OCI-LY7 (cell line): ENCODE measurements at regions not wholly inside any gene's neighbourhood (a gene's known extent, or its start where the extent isn't known, plus 50 kb on each side); places are given as distances from the start of the nearest gene placed in this dataset.

Source experiments
- BruUV-seq: library from RNA; stranded (reverse); fragments of 400-500 nt; replicated peaks from 2 replicates; lab custom pipeline; 2021; lab: Mats Ljungman, UMichigan
- CTCF ChIA-PET: fragments of 300-600 bp; sonication (Branson Sonifier 250); formaldehyde crosslinking; loops from one replicate; lab custom pipeline; 2022; ENCODE audit warnings: antibody characterized with exemption; ENCODE audit not compliant: unreplicated experiment; lab: Charles Lee
- POLR2A ChIA-PET: fragments of 300-600 bp; sonication (Branson Sonifier 250); formaldehyde crosslinking; loops from one replicate; lab custom pipeline; 2022; ENCODE audit warnings: antibody characterized with exemption; lab: Charles Lee
- DNase-seq: peaks from one replicate; pipeline ENCODE4 v3.0.0-alpha.2; 2015; ENCODE audit warnings: low spot score
- H2AFZ ChIP-seq: fragments of 200-600 bp; sonication (generic), shearing (Covaris generic); 2 replicates; pipeline ENCODE4 v1.6.1; 2014; ENCODE audit warnings: mild to moderate bottlenecking, antibody characterized with exemption, low read length, moderate library complexity
- H3K27ac ChIP-seq: fragments of 200-600 bp; sonication (generic); 2 replicates; pipeline ENCODE4 v1.5.1; 2014; ENCODE audit warnings: mixed run types, low read depth, mild to moderate bottlenecking, moderate library complexity, low read length, inconsistent platforms; ENCODE audit not compliant: poor library complexity, severe bottlenecking
- H3K36me3 ChIP-seq: fragments of 200-600 bp; sonication (generic); 2 replicates; pipeline ENCODE4 v1.6.1; 2014; ENCODE audit warnings: mild to moderate bottlenecking, antibody characterized with exemption, low read length, moderate library complexity, mixed read lengths; ENCODE audit not compliant: insufficient read depth
- H3K4me1 ChIP-seq: fragments of 200-600 bp; sonication (generic); 2 replicates; pipeline ENCODE4 v1.5.1; 2014; ENCODE audit warnings: mild to moderate bottlenecking, low read length; ENCODE audit not compliant: insufficient read depth, poor library complexity, severe bottlenecking
- H3K4me2 ChIP-seq: fragments of 200-600 bp; sonication (generic); 2 replicates; pipeline ENCODE4 v1.6.1; 2014; ENCODE audit warnings: mild to moderate bottlenecking, low read length
- H3K4me3 ChIP-seq: fragments of 200-600 bp; sonication (generic); 2 replicates; pipeline ENCODE4 v1.5.1; 2014; ENCODE audit warnings: mild to moderate bottlenecking, low read depth, low read length; ENCODE audit not compliant: poor library complexity, severe bottlenecking
- H3K79me2 ChIP-seq: fragments of 200-600 bp; sonication (generic); 2 replicates; pipeline ENCODE4 v1.6.1; 2016; ENCODE audit warnings: low read depth, mild to moderate bottlenecking, low read length, moderate library complexity, mixed read lengths; ENCODE audit not compliant: insufficient read depth
- H3K9me2 ChIP-seq: fragments of 200-600 bp; sonication (generic); 2 replicates; pipeline ENCODE4 v1.6.1; 2016; ENCODE audit warnings: mild to moderate bottlenecking, low read length, mixed read lengths; ENCODE audit not compliant: insufficient read depth
- H3K9me3 ChIP-seq: fragments of 200-600 bp; sonication (generic); 2 replicates; pipeline ENCODE4 v1.6.1; 2014; ENCODE audit warnings: mild to moderate bottlenecking, mixed run types, low read length, mixed read lengths
- H4K20me1 ChIP-seq: fragments of 200-600 bp; sonication (generic); 2 replicates; pipeline ENCODE4 v1.6.1; 2014; ENCODE audit warnings: mild to moderate bottlenecking, antibody characterized with exemption, low read length, moderate library complexity, mixed read lengths; ENCODE audit not compliant: insufficient read depth
- CTCF ChIP-seq: fragments of 200-600 bp; sonication (generic); conservative IDR thresholded peaks from 2 replicates; pipeline ENCODE4 v1.5.1; 2014; ENCODE audit warnings: mild to moderate bottlenecking, antibody characterized with exemption, low read length, moderate library complexity, mixed read lengths
- EZH2phosphoT487 ChIP-seq: fragments of 200-600 bp; sonication (generic); IDR thresholded peaks from 2 replicates; pipeline ENCODE4 v1.6.1; 2018; ENCODE audit warnings: low read depth, borderline replicate concordance, mild to moderate bottlenecking, mixed run types, antibody characterized with exemption, low read length, moderate library complexity, mixed read lengths
- intact Hi-C: fragments of 100-400 bp; cut with micrococcal nuclease; formaldehyde crosslinking; loops from one replicate; pipeline ENCODE4 v1.10.0; 2022; ENCODE audit not compliant: unreplicated experiment

DNA sequence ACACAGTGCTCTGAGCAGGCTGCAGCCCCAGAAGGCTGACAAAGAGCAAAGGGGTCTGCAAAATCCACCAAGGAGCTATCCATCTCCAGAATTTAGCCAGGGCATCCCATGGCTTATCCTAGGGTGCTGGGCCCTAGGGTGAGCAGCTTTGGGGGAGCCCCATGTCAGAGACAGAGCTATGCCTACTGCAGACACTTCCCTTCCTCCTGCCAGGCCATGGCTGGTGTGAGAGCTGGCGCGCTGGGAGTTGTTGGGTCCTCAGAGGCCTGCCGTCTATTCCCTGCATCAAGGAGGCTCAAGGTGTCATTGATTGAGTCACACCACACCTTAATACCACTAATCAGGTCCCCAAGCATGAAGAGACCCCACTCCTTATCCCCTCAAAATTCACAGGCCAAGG, 85.3 kb upstream of the TP53I11 start:
- CTCF ChIA-PET = no interaction called here
- peaks cover 29% of the 10 kb centered on the region for H3K4me1 ChIP-seq
- no peak for TF ChIP-seq EZH2phosphoT487
- TF ChIP-seq CTCF = no peak
- no peak for DNase-seq
- intact Hi-C loops = no loop called here
- H3K4me2 ChIP-seq = no peak overlapping the region
- no TSS peak for BruUV-seq
- no peaks in the 10 kb centered on the region for H3K9me2 ChIP-seq
- H3K27ac ChIP-seq = no peak overlapping the region
- peaks cover 32% of the 10 kb centered on the region; the same call in 1 of the 2 replicates for H3K9me3 ChIP-seq
- no peaks in the 10 kb centered on the region for H4K20me1 ChIP-seq
- H2AFZ ChIP-seq = no peak overlapping the region
- POLR2A ChIA-PET = no interaction called here
- H3K36me3 ChIP-seq = no peaks in the 10 kb centered on the region; the same call in 1 of the 2 replicates
- no peaks in the 10 kb centered on the region for H3K79me2 ChIP-seq
- no peak overlapping the region for H3K4me3 ChIP-seq

DNA sequence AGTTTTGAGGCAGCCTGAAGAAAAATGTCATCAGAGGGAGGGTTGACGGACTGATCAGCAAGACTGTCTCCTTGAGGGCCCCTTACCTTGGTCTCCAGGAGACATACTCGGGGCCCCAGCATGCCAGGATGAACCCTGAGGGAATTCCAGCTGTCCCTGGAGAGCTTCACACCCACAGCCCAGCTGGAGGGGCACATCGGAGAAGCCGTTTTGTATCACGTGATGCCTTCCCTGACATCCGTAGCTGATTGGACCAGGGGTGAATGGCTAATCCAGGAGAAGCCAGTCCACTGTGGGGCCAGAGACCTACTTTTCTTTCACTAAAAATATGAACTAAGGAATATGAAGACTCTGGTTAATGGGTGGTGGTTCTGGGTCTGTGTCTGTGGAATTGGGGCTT, 86.0 kb upstream of the TP53I11 start:
- no peaks in the 10 kb centered on the region for H4K20me1 ChIP-seq
- intact Hi-C loops = no loop called here
- H3K4me3 ChIP-seq = no peak overlapping the region
- H3K4me1 ChIP-seq = peaks cover 25% of the 10 kb centered on the region
- TF ChIP-seq CTCF (no peak), EZH2phosphoT487 (no peak)
- no peak overlapping the region for H3K4me2 ChIP-seq
- H3K79me2 ChIP-seq = no peaks in the 10 kb centered on the region
- DNase-seq = no peak
- no peaks in the 10 kb centered on the region; the same call in 1 of the 2 replicates for H3K36me3 ChIP-seq
- ChIA-PET POLR2A (no interaction called here), CTCF (no interaction called here)
- BruUV-seq = no TSS peak
- H3K9me2 ChIP-seq = no peaks in the 10 kb centered on the region
- peaks cover 25% of the 10 kb centered on the region; the same call in 1 of the 2 replicates for H3K9me3 ChIP-seq
- no peak overlapping the region for H2AFZ ChIP-seq
- no peak overlapping the region for H3K27ac ChIP-seq

GRCh38 chr11:45037434-45038005, 86.8 kb upstream of the TP53I11 start:
- H3K4me2 ChIP-seq = no peak overlapping the region
- intact Hi-C loops = no loop called here

More at GRCh38 chr11:45037434-45038005, 86.8 kb upstream of the TP53I11 start:
- H2AFZ ChIP-seq = no peak overlapping the region
- POLR2A ChIA-PET = interaction anchor here (0.5 kb wide), 1 partner anchor 9 kb away, joined by 3 read pairs; no protein-coding TSS in a partner anchor
- H3K9me2 ChIP-seq = no peaks in the 10 kb centered on the region
- no peak overlapping the region for H3K4me3 ChIP-seq
- CTCF ChIA-PET = interaction anchor here (0.5 kb wide), 1 partner anchor 106 kb away, joined by 3 read pairs; no protein-coding TSS in a partner anchor
- peaks cover 17% of the 10 kb centered on the region for H3K4me1 ChIP-seq
- no peaks in the 10 kb centered on the region for H3K79me2 ChIP-seq
- TF ChIP-seq CTCF (no peak), EZH2phosphoT487 (no peak)
- no peak for DNase-seq
- H3K9me3 ChIP-seq = peaks cover 22% of the 10 kb centered on the region; the same call in 1 of the 2 replicates
- BruUV-seq = no TSS peak
- no peaks in the 10 kb centered on the region; the same call in 1 of the 2 replicates for H3K36me3 ChIP-seq
- H4K20me1 ChIP-seq = no peaks in the 10 kb centered on the region
- no peak overlapping the region for H3K27ac ChIP-seq
